ENCODE measurements at regions not wholly inside any gene's neighbourhood (a gene's known extent, or its start where the extent isn't known, plus 50 kb on each side); places are given as distances from the start of the nearest gene placed in this dataset.

DNA sequence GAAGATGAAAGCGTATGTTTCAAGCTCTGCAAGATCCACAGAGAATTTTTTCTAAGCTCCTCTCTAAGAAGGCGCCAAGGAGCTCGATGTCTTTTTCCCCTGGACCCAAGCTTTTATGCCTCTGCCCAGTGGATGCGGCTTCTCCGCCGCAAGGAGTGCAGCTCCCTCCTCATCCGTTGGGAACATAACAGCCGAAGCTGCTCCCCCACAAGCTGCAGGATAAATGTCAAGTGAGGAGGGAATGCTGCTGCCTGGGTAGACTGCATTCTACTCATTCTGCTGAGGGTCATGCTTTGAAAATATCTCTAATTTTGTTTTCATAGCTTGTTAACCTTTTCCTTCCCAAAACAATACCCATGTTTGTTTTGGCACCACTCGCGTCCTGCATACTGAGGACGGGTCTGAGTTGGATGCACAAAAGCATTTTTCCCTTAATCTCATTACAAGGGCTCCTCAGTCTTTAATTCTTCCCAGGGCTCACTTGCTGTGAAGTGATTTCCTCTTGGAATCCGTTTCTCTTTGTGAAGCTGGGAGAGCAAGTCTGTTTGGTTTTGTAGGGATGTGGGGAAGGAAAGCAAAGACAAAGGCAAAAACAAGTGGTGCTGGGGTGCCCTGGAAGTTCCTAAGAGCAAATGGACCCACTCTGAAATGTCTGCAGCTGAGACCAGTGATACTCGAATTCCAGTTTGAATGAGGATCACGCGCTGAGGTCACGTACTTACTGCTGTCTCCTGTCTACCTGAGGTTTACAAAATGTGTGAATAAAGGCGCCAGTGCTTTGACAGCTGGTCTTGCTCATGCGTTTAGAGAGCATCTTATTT lies 134.0 kb upstream of the IRF2BP2 start:
- peak overlapping the region; percentile 6 for H3K27ac Mint-ChIP-seq (ENCODE audit: unreplicated experiment)
- H3K4me3 Mint-ChIP-seq (ENCODE audit: unreplicated experiment) = peak overlapping the region; percentile 49
- no peak for DNase-seq
- peaks cover 2% of the 10 kb centered on the region for H3K9me3 Mint-ChIP-seq (ENCODE audit: unreplicated experiment)
- TF ChIP-seq, protein P1, sequence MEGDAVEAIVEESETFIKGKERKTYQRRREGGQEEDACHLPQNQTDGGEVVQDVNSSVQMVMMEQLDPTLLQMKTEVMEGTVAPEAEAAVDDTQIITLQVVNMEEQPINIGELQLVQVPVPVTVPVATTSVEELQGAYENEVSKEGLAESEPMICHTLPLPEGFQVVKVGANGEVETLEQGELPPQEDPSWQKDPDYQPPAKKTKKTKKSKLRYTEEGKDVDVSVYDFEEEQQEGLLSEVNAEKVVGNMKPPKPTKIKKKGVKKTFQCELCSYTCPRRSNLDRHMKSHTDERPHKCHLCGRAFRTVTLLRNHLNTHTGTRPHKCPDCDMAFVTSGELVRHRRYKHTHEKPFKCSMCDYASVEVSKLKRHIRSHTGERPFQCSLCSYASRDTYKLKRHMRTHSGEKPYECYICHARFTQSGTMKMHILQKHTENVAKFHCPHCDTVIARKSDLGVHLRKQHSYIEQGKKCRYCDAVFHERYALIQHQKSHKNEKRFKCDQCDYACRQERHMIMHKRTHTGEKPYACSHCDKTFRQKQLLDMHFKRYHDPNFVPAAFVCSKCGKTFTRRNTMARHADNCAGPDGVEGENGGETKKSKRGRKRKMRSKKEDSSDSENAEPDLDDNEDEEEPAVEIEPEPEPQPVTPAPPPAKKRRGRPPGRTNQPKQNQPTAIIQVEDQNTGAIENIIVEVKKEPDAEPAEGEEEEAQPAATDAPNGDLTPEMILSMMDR (IDR thresholded peaks at IDR 0.05; ENCODE audit: partially characterized antibody, unreplicated experiment) = no peak
- peaks cover 30% of the 10 kb centered on the region for H3K4me1 Mint-ChIP-seq (ENCODE audit: low read depth, unreplicated experiment)
- peaks cover 2% of the 10 kb centered on the region for H3K27me3 Mint-ChIP-seq (ENCODE audit: unreplicated experiment)
- no peaks in the 10 kb centered on the region for H3K36me3 Mint-ChIP-seq (ENCODE audit: unreplicated experiment)

DNA sequence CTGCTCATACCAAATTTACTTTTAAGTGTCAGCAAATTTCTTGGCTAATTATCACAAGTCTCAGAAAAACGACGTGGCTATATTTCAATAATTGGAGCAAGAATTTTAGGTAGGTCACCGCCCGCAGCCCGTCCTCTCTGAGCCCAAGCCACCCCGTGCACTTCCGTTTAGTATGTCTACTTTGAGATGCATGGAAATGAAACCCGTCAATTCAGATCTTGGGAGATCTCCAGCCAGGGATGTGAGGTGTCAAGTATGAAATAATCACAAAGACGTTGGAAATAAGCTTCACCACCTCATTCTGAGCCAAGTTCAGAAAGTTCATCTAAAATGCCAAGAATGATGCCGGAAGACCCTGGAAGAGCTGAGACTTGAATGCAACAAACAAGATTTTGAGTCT lies 132.6 kb upstream of the IRF2BP2 start:
- TF ChIP-seq, protein P1 (IDR thresholded peaks at IDR 0.05; ENCODE audit: partially characterized antibody, unreplicated experiment) = no peak
- H3K27ac Mint-ChIP-seq (ENCODE audit: unreplicated experiment) = no peak overlapping the region
- H3K9me3 Mint-ChIP-seq (ENCODE audit: unreplicated experiment) = peaks cover 5% of the 10 kb centered on the region
- peaks cover 2% of the 10 kb centered on the region for H3K27me3 Mint-ChIP-seq (ENCODE audit: unreplicated experiment)
- no peaks in the 10 kb centered on the region for H3K36me3 Mint-ChIP-seq (ENCODE audit: unreplicated experiment)
- H3K4me3 Mint-ChIP-seq (ENCODE audit: unreplicated experiment) = no peak overlapping the region
- peaks cover 34% of the 10 kb centered on the region for H3K4me1 Mint-ChIP-seq (ENCODE audit: low read depth, unreplicated experiment)
- no peak for DNase-seq

DNA sequence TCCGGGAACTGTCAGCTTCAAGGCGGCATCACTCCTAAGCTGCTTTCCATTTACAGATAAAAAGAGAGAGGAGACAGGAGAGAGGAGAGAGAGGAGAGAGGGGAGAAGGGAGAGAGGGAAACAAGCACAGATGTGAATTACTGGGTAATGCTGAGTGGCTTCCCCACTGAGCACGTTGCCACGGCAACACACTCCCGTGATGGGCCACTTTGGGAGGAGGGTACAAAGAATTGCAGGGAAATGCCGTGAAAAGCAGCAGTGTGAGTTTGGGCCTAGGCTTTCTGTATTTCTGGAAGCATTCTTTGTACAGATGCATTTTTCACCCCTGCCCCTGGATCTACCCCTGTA lies 128.0 kb upstream of the IRF2BP2 start:
- H3K27me3 Mint-ChIP-seq (ENCODE audit: unreplicated experiment) = peaks cover 8% of the 10 kb centered on the region
- peak; percentile 63 for DNase-seq
- H3K4me1 Mint-ChIP-seq (ENCODE audit: low read depth, unreplicated experiment) = peaks cover 30% of the 10 kb centered on the region
- H3K9me3 Mint-ChIP-seq (ENCODE audit: unreplicated experiment) = peaks cover 7% of the 10 kb centered on the region
- H3K36me3 Mint-ChIP-seq (ENCODE audit: unreplicated experiment) = no peaks in the 10 kb centered on the region
- peak overlapping the region; percentile 90 for H3K27ac Mint-ChIP-seq (ENCODE audit: unreplicated experiment)
- peak overlapping the region; percentile 79 for H3K4me3 Mint-ChIP-seq (ENCODE audit: unreplicated experiment)
- TF ChIP-seq, protein P1 (IDR thresholded peaks at IDR 0.05; ENCODE audit: partially characterized antibody, unreplicated experiment) = no peak

DNA sequence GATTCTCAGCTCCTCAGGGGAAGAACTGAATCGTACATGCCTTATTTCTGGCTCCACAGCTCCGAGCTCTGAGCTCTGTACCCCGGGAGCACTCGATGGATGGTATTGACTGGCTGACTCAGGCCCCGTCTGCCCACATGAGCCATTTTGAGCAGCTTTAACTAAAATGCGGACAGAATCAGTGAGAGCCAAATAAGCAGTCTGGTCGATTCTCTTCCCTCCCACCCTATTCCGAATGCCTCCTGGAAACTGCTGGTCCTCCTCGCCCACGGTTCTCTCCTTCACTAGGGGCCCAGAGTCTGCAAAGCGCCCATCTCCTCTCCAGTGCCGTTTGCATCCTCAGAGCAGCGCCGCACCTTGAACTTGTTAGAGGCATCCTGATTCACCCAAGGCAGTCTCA lies 125.9 kb upstream of the IRF2BP2 start:
- peaks cover 13% of the 10 kb centered on the region for H3K9me3 Mint-ChIP-seq (ENCODE audit: unreplicated experiment)
- H3K27ac Mint-ChIP-seq (ENCODE audit: unreplicated experiment) = peak overlapping the region; percentile 79
- peaks cover 14% of the 10 kb centered on the region for H3K27me3 Mint-ChIP-seq (ENCODE audit: unreplicated experiment)
- H3K4me1 Mint-ChIP-seq (ENCODE audit: low read depth, unreplicated experiment) = peaks cover 33% of the 10 kb centered on the region
- H3K4me3 Mint-ChIP-seq (ENCODE audit: unreplicated experiment) = no peak overlapping the region
- no peak for DNase-seq
- H3K36me3 Mint-ChIP-seq (ENCODE audit: unreplicated experiment) = peaks cover 7% of the 10 kb centered on the region
- TF ChIP-seq, protein P1 (IDR thresholded peaks at IDR 0.05; ENCODE audit: partially characterized antibody, unreplicated experiment) = no peak

DNA sequence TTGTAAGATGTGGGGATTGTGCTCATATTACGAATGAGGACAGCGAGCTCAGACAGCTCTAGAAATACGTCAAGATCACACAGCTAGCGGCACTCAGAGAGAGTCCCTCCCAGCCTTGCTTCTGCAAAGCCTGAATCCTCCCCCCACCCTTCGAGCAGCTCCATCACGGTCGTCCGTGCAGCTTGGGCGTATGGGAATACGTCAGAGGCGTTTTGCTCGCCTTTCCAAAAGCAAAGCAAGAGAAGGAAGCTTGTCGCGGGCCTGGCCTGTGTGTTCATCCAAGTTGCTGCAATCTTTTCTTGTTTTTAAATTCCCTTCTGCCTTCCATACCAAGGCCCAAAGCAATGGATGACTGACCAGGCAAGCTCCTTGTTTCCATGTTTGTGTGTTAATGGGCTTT lies 125.5 kb upstream of the IRF2BP2 start:
- Mint-ChIP-seq H3K4me3 (ENCODE audit: unreplicated experiment) (no peak overlapping the region), H3K27ac (ENCODE audit: unreplicated experiment) (peak overlapping the region; percentile 79), H3K4me1 (ENCODE audit: low read depth, unreplicated experiment) (peaks cover 35% of the 10 kb centered on the region), H3K36me3 (ENCODE audit: unreplicated experiment) (peaks cover 8% of the 10 kb centered on the region), H3K27me3 (ENCODE audit: unreplicated experiment) (peaks cover 14% of the 10 kb centered on the region), H3K9me3 (ENCODE audit: unreplicated experiment) (peaks cover 13% of the 10 kb centered on the region)
- DNase-seq = no peak
- TF ChIP-seq, protein P1 (IDR thresholded peaks at IDR 0.05; ENCODE audit: partially characterized antibody, unreplicated experiment) = no peak
